Astrocyte of the hippocampus (primary cell): ENCODE measurements at regions not wholly inside any gene's neighbourhood (a gene's known extent, or its start where the extent isn't known, plus 50 kb on each side); places are given as distances from the start of the nearest gene placed in this dataset.

Source experiments
- DNase-seq: peaks from one replicate; pipeline ENCODE4 v3.0.0; 2011; ENCODE audit warnings: low read depth, low spot score

DNA sequence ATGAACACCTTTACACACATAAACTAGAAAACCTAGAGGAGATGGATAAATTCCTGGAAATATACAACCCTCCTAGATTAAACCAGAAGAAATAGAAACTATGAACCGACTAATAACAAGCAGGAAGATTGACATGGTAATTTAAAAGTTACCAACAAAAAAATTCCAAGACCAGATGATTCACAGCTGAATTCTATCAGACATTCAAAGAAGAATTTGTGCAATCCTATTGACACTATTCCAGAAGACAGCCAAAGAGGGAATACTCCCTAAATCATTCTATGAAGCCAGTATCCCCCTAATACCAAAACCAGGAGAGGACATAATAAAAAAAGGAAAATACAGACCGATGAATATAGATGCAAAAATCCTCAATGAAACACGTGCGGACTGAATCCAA is 102.6 kb upstream of the KRR1 start:
- no peak for DNase-seq

DNA sequence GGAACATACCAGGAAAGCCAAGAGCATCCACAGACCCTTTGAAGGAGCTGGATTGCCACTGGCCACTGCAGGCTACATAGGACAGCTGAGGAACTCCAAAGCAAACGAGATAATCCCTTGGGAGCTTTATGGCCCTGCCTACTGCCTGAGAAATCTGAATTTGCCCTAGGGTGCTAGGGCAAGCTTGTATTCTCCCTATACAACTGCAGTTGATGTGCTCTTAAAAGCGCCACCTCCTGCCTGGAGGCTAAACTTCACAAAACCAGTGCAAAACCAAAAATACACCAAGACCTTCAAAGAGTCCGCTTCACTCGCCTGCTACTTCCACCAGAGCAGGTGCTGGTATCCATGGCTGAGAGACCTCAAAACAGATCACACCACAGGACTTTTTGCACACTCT is 99.6 kb upstream of the KRR1 start:
- DNase-seq, result no peak

DNA sequence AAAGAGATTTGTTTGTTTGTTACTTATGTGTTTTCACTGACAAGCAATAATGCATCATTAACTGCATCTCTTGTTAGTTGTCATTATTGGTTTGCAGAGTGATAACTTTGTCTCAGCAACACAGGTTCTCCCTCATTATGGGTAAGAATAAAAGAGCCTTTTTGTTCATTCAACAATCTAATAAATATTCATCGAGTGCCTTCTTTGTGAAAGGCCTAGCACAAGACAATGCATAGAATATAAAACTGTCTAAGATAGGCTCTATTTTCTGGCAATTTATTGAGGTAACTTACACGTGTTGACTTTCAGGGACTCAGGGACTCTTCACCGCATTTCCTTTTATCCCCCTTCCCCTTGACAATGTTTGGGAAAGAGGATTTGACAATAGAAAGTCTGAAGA is 95.5 kb upstream of the KRR1 start:
- no peak for DNase-seq

DNA sequence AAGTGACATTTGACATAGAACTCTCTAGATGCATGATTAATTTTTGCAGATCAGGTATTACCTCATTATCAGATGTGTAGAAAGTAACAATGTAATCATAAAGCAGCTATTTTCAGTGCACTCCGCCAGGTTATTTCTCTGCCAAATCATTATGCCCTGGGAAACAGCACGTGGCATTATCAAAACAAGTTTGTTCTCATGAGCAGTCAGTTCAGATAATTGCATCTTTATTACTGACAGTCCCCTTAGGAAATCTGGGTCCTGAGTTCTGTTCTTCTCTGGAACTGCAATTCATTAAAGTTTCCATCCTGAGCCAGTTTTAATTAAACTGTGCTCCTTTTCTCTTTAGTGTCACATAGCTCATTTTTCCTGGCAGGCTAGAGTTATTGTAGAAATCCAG is 94.7 kb upstream of the KRR1 start:
- DNase-seq, result peak; percentile 29

DNA sequence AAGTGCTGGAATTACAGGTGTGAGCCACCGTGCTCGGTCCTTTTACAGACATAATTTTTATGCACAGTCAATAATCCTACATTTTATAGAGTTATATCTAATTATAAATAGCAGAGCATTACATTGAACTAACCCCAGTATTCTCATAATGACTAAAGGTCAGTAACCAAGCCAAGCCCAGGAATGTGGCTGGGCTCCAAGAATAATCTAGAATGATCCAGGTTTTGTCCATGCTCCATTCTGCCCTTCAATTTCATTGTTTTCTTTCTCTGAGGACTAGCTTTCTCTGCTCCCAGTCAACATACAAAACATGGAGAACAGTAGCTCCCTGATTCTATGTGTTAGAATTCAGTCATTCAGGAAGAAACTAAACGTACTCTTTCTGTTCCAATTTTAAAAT is 92.1 kb upstream of the KRR1 start:
- DNase-seq, result peak; percentile 69

DNA sequence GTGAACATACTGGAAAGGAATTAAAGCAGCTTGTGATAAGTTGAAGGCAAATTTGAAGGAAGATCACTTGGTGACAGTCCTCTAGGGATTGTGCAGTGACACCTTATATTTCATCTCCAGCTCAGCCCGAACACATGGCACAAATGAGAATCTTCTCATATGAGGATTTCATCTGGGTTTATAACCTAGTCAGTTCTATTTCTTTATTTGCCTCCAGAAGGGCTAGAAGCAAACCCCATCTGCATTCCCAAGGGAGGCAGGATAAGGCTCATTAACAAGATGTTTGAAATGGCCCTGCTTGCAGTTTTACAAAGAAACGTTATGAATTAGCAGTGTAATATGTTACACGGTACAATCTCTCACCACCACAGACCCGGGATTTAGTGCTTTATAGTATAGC is 90.7 kb upstream of the KRR1 start:
- DNase-seq, result no peak

DNA sequence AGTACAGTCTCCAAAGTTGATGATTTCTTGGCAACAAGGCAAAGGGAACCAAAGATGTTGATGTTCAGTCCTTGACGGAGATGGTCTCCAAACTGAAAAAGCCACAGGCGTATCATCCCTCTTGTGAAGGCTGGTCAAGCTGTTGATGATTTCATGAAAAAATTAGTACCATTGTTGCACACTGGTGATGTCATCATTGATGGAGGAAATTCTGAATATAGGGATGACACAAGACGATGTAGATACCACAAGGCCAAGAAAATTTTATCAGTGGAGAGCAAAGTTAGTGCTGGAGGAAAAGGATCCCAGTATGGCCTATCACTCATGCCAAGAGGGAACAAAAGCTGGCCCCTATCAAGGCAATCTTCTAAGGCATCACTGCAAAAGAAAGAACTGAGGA is 88.7 kb upstream of the KRR1 start:
- no peak for DNase-seq

DNA sequence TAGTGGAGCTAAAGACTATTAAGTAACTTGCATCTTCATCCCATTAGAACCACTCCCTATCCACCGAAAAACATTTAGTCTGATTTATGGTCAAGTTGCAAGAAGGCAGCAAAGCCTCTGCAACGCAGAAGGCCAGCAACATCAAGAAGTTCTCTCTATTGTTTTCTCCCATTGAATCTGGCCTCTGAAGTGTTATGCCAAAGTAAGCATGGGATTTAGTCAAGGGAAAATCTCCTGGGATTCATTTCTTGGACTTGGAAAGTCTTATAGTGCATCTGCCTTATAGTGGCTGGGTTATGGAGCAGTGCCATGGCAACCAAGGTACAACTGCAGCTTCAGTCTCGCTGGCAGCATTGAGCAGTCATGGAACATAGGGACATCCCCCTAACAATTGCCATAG is 87.7 kb upstream of the KRR1 start:
- DNase-seq, result peak; percentile 11

DNA sequence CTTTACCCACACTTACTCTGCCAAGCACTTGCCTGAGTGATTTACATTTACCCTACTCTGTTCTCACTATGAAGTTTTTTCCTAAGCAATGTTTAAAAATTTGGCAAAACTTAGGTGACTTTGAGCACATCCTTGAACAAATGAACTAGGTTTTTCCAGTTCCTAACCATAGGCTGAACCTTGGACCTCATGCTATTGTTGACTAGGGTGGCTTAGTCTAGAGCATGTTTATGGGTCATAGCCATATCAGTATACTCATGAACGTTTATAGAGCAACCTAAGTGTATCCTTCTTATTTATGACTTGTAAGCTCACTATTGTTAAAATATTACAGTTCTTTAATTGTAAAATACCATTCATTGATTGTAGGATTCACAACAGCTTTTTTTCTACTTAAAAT is 85.0 kb upstream of the KRR1 start:
- no peak for DNase-seq

DNA sequence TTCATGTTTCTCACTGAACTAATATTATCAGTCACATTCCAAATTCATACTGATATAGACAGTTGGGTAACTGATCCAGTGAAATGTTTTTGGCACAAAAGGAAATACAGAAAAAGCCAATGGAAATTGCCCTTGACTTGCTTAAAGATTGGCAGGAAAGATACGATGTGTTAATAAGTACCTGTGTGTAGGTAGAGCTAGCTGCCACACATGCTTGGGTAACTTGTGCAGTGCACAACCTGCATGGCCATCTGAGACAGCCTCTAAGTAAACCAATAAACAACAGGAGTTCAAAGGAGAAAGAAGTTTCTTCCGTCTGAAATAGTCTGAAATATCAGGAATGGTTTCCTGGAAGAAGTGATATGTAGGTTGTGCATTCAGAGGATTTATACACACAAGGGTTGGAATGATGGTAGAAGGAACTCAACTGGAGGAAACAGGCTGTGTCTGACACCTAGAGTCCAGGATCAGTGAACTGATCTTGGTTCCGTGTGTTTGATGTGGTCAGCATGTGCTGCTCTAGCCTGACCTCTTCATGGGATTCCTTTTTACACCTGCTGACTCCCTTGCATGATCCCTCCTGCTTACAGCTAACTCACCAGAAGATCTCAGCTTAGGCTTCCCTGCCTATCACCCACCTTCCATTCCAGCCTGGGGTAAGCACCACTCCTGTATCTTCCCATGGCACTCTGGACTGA is 81.4 kb upstream of the KRR1 start:
- no peak for DNase-seq

DNA sequence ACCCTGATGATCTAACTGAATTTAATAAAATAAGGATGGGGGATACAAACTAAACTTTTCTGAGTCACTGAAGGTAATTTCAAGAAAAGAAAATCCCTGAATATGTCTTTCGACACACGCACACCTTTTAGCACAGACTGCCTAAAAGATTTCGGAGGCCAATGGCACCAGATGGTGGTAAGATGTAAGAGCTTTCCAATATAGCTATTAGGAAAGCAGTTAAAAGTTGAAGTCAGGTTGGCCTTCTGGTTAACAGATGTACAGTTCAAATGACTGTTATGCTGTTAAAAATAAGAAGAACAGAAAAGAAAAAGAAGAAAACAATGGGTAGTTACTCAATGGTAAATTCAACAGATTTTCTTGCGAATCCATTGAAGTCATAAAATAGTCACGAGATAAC is 80.7 kb upstream of the KRR1 start:
- DNase-seq, result no peak

DNA sequence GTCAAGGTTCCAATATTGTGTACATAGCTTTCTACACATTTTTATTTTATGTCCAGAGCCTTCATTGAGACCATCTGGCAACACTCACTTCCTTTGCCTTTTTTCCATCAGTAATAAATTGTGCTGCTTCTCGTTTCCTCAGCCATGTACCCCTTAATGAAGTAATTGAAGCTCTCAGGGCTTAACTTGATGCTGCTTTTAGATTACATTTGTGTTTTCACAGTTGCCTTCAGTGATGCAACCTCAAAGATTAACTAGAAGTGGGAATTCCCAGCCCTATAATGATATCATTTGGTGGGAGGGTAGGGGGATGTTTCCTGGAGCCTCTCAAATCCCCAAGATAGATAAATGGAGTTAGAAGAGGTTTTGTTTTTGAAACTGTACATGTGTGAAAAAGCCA is 80.2 kb upstream of the KRR1 start:
- DNase-seq, result no peak

DNA sequence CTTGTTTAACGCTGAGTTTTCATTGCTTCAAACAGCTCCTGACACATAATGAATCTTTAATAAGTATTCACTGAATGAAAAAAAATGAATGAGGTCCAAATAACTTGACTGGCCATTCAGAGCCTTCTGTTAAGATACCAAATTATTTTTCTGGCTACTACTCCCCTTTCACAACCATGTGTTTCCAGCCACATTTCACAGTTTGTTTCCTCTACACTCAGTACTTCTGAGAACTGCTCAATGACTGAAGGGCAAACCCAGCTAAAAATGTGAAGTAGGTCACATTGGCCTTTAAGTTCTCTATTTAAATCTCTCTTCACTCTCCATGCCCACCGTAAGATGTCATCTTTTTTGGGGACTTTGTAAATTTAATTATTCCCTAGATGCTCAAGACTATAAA is 78.4 kb upstream of the KRR1 start:
- DNase-seq, result no peak

DNA sequence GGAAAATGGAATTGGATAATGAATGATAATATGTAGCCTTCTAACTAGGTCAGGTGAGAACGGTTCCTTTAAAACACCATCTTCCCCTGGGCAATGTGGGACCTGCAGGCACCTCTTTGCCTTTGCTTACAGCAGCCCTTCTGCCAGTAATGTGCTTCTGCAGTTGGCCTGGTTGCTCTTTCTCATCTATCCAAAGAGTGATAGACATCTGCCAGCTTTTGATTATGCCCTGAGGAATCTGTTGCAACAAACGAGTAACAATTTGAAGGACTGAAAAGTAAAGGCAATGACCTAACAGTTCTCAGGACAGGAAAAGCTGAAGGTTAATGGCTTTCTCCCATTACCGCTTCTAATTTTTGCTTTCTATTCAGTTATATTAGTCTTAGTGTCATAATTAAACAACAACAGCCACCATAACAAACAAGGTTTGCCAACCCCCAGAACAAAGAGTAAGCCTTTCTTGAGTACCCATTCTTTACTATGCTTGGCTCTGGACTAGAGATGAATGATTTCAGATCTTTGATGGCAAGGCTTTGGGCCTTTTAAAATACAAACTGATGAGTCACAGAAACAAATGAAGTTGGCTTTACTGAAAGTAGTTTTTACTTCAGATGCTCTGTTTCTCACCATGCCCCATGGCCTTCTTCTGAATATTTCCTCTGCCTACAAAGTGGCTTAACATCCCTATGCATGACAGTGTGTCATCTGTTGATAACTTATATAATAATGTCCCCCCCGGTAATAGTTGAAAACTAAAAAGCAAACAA is 76.1 kb upstream of the KRR1 start:
- DNase-seq, result peak; percentile 23

DNA sequence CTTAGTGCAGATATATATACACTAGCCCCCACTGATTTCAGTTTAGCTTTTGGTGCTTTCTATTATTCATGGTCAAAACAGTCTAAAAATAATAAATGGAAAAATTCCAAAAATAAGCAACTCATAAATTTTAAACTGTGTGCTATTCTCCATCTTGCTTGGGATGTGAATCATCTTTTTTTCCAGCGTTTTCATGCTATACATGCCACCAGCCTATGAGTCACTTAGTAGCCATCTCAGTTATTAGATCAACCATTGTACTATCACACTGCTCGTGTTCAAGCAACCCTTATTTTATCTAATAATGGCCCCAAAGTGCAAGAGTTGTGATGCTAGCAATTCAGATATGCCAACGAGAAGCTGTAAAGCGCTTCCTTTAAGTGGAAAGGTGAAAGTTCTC is 73.9 kb upstream of the KRR1 start:
- DNase-seq, result peak; percentile 64

DNA sequence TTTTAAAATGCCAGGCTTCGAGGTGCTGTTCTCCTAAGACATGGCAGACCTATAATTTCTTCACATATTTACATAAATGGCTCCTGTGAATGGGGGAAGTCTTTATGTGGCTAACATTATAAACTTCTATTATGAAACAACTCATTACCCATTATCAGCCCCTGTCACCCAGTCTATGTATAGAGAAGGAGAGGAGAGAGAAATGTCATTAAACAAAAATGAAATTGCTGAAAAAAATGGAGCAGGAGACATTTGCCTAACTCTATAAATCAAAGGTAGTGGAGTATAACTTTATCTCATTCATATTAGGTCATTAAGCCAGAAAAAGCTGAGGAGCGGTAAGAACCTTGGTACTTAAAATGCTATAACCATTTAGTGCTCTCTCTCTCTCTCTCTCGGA is 71.9 kb upstream of the KRR1 start:
- no peak for DNase-seq

DNA sequence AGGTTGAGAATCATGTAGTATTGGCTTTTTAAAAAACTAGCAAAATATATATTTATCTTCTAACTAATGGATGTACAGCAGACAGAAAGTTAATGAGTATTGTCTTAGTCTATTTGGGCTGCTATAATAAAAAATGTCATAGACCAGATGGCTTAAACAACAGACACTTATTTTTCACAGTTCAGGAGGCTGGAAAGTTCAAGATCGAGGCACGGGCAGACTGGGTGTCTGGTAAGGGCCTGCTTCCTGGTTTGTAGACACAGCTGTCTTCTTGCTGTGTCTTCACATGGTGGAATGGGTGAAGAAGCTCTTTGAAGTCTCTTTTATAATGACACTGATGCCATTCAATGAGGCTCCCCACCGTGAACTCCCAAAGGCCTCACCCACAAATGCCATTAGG is 70.1 kb upstream of the KRR1 start:
- no peak for DNase-seq

DNA sequence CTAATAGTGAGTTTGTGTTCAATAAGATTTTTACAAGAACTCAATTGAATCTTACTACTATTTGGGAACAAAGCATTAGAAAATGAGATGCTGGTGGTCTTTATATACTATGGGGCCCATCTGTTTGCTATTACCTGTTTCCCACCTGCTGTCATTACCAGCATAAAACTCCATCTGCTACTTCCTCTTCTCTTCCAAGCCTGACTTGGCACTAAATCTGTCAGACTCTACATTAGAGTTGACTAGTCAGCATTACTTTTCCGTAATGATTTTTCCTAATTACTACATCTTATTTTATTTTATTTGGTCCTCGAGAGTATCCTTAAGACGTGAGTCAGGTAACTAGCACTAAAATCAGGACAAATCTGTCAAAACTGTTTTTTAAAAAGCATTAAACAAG is 68.1 kb upstream of the KRR1 start:
- DNase-seq, result no peak

DNA sequence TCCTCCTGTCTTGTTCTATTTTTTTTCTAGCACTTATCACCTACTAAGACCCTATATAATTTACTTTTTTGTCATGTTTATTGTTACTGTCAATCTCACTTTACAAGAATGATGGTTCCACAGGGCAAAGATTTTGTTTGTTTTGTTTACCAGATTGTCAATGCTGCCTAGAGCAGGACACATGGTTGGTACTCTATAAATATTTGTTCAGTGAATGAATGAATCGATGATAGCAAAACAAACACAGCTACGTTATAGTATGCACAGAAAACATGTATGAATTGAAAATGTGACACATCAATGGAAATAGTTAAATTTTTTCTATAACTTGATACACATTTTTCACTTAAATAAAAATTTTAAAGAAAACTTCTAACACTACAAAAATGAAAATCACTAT is 67.1 kb upstream of the KRR1 start:
- no peak for DNase-seq

DNA sequence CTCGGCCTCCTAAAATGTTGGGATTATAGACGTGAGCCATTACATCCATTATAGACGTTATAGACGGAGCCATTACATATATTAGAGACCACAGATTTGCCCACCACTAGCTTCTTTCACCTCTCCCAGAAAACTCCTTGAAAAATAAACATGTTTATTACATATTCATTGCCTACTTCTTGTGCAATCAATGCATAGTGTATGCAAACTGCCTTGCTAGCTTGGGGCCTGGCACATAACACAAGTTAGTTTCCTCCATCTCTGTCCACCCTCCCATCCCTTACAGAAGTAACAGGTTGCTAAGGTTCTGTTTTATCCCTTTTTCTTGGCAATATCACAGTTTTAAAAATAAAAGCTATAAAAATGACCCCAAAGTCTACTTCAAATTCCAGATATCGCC is 66.4 kb upstream of the KRR1 start:
- no peak for DNase-seq

DNA sequence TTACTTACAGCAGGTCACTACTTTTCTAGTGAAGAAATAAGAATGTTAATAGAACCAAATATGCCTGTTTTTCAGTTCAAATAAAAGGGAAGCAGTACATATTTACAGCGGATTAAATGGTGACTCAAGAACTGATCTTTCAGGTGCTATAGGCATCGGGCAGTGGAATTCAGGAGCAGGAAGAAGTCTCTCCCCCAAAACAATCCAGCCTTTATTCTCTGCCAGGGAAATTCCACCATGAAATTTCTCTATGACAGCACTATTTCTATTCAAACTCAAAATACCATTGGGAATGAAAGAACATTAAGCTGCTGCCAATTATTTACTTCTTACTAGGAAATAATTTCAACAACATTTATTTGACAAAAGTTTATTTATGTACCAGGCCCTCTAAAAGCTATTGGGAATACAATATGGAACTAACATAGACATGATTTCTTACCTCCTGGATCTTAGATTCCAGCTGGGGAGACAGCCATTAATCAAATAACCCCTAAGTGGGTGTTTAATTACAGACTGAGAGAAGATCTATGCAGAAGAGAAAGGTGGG is 60.3 kb upstream of the KRR1 start:
- DNase-seq, result peak; percentile 40

DNA sequence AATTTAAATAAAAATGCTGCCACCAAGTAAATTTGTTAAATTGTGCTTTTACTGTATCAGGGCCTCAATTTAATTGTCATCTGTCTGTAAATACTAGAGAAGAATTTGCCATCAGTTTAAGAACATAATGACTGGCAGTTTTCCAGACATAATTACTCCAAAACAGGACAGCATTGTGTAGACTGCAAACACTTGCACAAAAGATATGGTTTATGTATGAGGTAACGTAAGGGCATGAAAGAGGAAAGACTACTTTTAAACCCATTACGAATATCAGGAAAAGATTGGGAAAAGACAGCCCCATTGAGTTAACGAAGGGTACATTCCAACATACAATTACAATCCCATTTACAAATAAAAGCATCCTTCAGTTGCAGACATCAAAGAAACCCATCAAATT is 59.8 kb upstream of the KRR1 start:
- no peak for DNase-seq

DNA sequence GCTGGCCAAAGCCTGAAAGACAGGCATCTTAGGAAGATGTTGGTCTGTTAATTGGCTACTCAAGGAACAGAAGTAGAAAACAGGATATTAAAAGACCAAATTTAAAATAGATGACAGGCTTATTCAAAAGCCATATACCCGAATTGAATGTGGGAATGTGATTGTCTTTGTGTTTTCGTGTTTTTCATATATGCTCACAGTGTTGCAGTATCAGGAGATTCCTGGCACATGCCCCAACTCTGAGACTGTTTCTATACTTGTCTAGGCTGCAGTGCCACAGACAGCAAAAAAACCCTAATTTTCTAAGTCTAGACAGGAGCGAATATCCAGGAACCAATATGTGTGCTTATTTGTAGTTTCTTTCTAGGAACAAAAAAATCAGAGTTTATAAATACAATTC is 57.4 kb upstream of the KRR1 start:
- peak; percentile 72 for DNase-seq
